Natural killer cell (primary cell): ENCODE measurements at regions not wholly inside any gene's neighbourhood (a gene's known extent, or its start where the extent isn't known, plus 50 kb on each side); places are given as distances from the start of the nearest gene placed in this dataset.

Source experiments
- ATAC-seq, 3 donors: fragments of 150-1000 bp in 2 of 3; fragments of 200-7000 bp in 1 of 3; cut with Tn5 transposase; 1 replicate in 1 of 3; 2 replicates in 2 of 3; pipeline ENCODE4 v1.10.0; 2021; ENCODE audit warnings: mild to moderate bottlenecking in 2 of 3, moderate library complexity in 2 of 3
- DNase-seq, 2 donors: peaks; one replicate each; pipeline versions ENCODE4 v3.0.0 to v3.0.0-alpha.2; 2013 to 2021; ENCODE audit warnings: mixed read lengths in 1 of 2
- H3K27ac ChIP-seq: one replicate; pipeline ENCODE4 v1.5.1; 2013; ENCODE audit warnings: mild to moderate bottlenecking, low read length
- H3K27me3 ChIP-seq: one replicate; pipeline ENCODE4 v1.6.1; 2013; ENCODE audit warnings: low read length; ENCODE audit not compliant: control insufficient read depth, insufficient read depth
- H3K36me3 ChIP-seq: one replicate; pipeline ENCODE4 v1.6.1; 2013; ENCODE audit warnings: low read length; ENCODE audit not compliant: control insufficient read depth, insufficient read depth
- H3K4me1 ChIP-seq: one replicate; pipeline ENCODE4 v1.6.1; 2013; ENCODE audit warnings: low read length; ENCODE audit not compliant: control insufficient read depth, insufficient read depth
- H3K4me3 ChIP-seq: one replicate; pipeline ENCODE4 v1.5.1; 2013; ENCODE audit warnings: low read length
- H3K9me3 ChIP-seq: one replicate; pipeline ENCODE4 v1.6.1; 2013; ENCODE audit warnings: low read length; ENCODE audit not compliant: control insufficient read depth, insufficient read depth
- H3K27ac Mint-ChIP-seq, 2 donors: one replicate each; pipeline ENCODE4 v1.8.0; 2022; ENCODE audit warnings: mild to moderate bottlenecking in 2 of 2, mixed read lengths in 2 of 2, moderate library complexity in 1 of 2
- H3K27me3 Mint-ChIP-seq, 2 donors: one replicate each; pipeline ENCODE4 v1.8.0; 2022; ENCODE audit warnings: low read depth in 2 of 2, mixed read lengths in 2 of 2
- H3K36me3 Mint-ChIP-seq: one replicate; pipeline ENCODE4 v1.8.0; 2022; ENCODE audit warnings: mixed read lengths
- H3K4me1 Mint-ChIP-seq, 2 donors: one replicate each; pipeline ENCODE4 v1.8.0; 2022; ENCODE audit warnings: mixed read lengths in 2 of 2
- H3K4me3 Mint-ChIP-seq: one replicate; pipeline ENCODE4 v1.8.0; 2022; ENCODE audit warnings: mild to moderate bottlenecking, moderate library complexity, mixed read lengths
- H3K9me3 Mint-ChIP-seq, 2 donors: one replicate each; pipeline ENCODE4 v1.8.0; 2022; ENCODE audit warnings: mixed read lengths in 2 of 2
- intact Hi-C: fragments of 100-400 bp; cut with micrococcal nuclease; formaldehyde crosslinking; loops from one replicate; pipeline ENCODE4 v1.14.2; 2022
- TF ChIP-seq, protein P1 (sequence below): fragments of 200-600 bp; IDR thresholded peaks from one replicate; pipeline ENCODE4 v1.8.0; 2022; ENCODE audit warnings: antibody characterized with exemption

DNA sequence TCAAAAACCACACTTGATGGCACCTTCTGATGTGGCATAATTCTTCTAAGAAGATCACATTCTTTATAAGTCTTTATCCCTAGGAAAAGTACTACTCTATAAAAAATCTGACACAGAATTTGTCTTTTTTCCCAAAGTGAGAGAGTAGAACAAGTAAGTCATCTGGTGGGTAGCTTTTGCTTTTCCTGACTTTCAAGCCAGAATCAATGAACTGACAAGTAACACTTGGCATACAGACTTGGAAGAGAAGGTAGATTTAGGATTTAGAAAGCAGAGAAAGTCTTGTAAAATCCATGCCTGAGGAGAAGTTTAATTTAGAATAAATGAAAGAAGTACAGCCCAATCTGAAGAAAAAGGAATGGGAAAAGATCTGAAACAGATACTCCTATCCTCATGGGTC, 66.6 kb upstream of the TUSC7 start:
- no peak overlapping the region for H3K4me3 Mint-ChIP-seq
- intact Hi-C loops, result no loop called here
- no peak overlapping the region for H3K27ac Mint-ChIP-seq

DNA sequence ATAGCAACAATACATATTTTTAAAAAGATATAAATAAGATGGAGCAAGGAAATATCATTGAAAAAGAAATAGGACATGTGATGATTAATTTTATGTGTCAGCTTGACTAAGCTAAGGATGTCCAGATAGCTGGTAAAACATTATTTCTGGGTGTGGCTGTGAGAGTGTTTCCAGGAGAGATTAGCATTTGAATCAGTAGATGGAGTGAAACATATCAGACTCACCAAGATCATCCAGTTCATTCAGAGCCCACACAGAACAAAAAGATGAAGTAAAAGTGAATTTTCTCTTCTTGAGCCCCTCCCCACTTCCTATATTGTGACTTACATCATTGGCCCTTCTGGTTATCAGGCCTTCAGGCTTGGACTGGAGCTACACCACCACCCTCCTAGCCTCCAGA, 61.6 kb upstream of the TUSC7 start:
- Histone ChIP-seq H3K4me1 (no peaks in the 10 kb centered on the region), H3K27ac (no peak overlapping the region), H3K27me3 (no peaks in the 10 kb centered on the region), H3K36me3 (no peaks in the 10 kb centered on the region), H3K4me3 (no peak overlapping the region), H3K9me3 (no peaks in the 10 kb centered on the region)
- TF ChIP-seq, protein P1, sequence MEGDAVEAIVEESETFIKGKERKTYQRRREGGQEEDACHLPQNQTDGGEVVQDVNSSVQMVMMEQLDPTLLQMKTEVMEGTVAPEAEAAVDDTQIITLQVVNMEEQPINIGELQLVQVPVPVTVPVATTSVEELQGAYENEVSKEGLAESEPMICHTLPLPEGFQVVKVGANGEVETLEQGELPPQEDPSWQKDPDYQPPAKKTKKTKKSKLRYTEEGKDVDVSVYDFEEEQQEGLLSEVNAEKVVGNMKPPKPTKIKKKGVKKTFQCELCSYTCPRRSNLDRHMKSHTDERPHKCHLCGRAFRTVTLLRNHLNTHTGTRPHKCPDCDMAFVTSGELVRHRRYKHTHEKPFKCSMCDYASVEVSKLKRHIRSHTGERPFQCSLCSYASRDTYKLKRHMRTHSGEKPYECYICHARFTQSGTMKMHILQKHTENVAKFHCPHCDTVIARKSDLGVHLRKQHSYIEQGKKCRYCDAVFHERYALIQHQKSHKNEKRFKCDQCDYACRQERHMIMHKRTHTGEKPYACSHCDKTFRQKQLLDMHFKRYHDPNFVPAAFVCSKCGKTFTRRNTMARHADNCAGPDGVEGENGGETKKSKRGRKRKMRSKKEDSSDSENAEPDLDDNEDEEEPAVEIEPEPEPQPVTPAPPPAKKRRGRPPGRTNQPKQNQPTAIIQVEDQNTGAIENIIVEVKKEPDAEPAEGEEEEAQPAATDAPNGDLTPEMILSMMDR, result no peak
- no peaks in the 10 kb centered on the region for H3K36me3 Mint-ChIP-seq
- H3K4me3 Mint-ChIP-seq, result no peak overlapping the region
- peaks cover 9% of the 10 kb centered on the region in 2 donors for H3K9me3 Mint-ChIP-seq
- no peak overlapping the region for H3K27ac Mint-ChIP-seq
- DNase-seq, result no peak
- ATAC-seq, result no peak
- intact Hi-C loops, result no loop called here
- H3K27me3 Mint-ChIP-seq, result no peaks in the 10 kb centered on the region
- no peaks in the 10 kb centered on the region for H3K4me1 Mint-ChIP-seq

More for the DNA sequence above, 66.6 kb upstream of the TUSC7 start:
- Mint-ChIP-seq H3K36me3 (no peaks in the 10 kb centered on the region), H3K27me3 (no peaks in the 10 kb centered on the region), H3K4me1 (no peaks in the 10 kb centered on the region), H3K9me3 (peaks cover 7 to 12% of the 10 kb centered on the region in 2 donors)
- TF ChIP-seq, protein P1, result no peak
- Histone ChIP-seq H3K36me3 (no peaks in the 10 kb centered on the region), H3K4me1 (no peaks in the 10 kb centered on the region), H3K27ac (no peak overlapping the region), H3K9me3 (no peaks in the 10 kb centered on the region), H3K4me3 (no peak overlapping the region), H3K27me3 (no peaks in the 10 kb centered on the region)
- ATAC-seq, result no peak
- DNase-seq, result no peak
